ENCODE measurements at regions not wholly inside any gene's neighbourhood (a gene's known extent, or its start where the extent isn't known, plus 50 kb on each side); places are given as distances from the start of the nearest gene placed in this dataset.

- DNase-seq (ENCODE audit: low read depth in 2 of 2) = no peak
Measured at GRCh38 chr17:79470754-79471153, 140.1 kb downstream of the RBFOX3 start.

DNA sequence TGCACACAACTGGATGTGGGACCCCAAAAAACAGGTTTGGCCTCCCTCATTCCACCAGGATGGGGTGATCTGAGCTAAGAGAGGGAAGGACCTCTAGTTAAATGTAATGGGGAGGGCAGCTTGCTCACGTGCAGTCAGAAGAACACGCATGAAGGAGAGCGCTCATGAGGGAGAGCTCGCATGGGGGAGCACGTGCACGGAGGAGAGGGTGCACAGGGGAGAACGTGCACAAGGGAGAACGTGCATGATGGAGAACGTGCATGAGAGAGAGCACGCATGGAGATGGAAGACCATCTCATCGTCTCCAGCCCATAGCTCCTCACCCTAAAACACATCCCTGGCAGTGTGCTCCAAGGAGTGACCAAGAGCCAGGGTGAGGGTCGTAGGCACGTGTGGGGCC lies 141.2 kb downstream of the RBFOX3 start:
- no peak for DNase-seq (ENCODE audit: low read depth in 2 of 2)

- no peak for DNase-seq (ENCODE audit: low read depth in 2 of 2)
Measured at GRCh38 chr17:79468183-79468944, 142.5 kb downstream of the RBFOX3 start.

- no peak for DNase-seq (ENCODE audit: low read depth in 2 of 2)
Measured at GRCh38 chr17:79466562-79467350, 144.1 kb downstream of the RBFOX3 start.

- no peak for DNase-seq (ENCODE audit: low read depth in 2 of 2)
Measured at GRCh38 chr17:79465681-79466025, 145.2 kb downstream of the RBFOX3 start.

DNA sequence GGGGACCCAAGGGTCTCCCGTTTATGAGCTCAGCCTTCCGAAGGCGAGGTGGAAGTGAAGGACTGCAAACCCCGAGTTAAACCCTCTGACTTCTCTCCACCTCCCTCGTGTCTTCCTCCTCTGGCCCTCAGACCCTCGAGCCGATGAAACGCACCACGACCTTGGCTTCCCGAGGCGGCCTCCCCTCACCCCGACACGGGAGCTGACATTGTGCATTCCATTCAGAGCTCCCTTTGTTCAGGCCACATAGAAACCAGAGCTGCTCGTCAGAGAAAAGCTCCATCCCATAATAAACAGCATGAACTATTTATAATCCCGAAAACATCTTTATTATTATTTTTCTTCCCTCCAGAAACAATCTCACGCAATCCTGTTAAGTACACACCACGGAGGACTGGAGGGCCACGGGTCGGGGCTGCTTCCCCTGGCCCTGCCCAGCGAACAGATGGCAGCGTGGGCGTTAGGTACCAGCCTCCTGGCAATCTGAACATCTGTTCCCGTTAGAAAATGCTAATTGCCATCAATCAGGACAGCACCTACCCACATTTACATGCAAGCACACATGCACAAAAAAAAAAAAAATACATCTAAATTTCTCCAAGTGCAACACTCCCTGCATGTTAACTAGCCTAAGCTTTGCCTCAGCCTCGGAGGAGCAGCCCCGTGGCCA lies 145.7 kb downstream of the RBFOX3 start:
- DNase-seq (ENCODE audit: low read depth in 2 of 2) = no peak

DNA sequence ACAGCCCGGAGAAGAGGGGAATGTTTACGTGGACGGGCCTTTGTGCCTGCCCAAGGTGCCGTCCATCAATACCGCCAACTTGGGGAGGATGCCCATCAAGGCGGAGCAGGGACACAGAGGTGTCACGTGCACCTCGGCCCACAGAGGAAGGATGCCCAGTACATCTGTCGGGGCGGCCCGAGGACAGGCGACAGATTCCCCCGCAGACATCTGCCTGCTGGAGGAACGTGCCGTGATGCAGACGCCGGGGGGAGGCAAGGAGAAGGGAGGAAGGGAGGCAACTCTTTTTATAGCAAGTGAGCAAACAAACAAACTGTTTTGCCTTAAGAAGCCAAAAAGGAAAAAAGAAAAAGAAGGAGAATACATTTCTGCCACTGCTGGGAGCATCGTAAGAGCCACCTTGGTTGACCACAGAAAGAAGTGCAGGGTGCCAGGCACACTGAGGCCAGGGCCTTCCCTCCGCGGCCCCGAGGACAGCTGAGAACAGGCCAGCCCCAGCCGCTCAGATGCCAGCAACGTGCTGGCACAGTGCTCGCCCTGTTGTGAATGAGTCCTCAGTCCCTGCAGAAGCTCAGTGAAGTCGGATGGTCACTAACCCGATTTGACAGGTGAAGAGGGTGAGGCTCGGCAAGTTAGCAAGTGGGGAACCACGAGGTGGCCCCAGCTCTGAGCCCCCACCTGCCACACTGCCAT lies 146.4 kb downstream of the RBFOX3 start:
- DNase-seq (ENCODE audit: low read depth in 2 of 2) = no peak

GRCh38 chr17:79463421-79464317 lies 147.2 kb downstream of the RBFOX3 start:
- DNase-seq (ENCODE audit: low read depth in 2 of 2) = no peak

- DNase-seq (ENCODE audit: low read depth in 2 of 2) = no peak
Measured at GRCh38 chr17:79461041-79461440, 149.8 kb downstream of the RBFOX3 start.

GRCh38 chr17:79459846-79460245 lies 151.0 kb downstream of the RBFOX3 start:
- DNase-seq (ENCODE audit: low read depth in 2 of 2) = no peak

DNA sequence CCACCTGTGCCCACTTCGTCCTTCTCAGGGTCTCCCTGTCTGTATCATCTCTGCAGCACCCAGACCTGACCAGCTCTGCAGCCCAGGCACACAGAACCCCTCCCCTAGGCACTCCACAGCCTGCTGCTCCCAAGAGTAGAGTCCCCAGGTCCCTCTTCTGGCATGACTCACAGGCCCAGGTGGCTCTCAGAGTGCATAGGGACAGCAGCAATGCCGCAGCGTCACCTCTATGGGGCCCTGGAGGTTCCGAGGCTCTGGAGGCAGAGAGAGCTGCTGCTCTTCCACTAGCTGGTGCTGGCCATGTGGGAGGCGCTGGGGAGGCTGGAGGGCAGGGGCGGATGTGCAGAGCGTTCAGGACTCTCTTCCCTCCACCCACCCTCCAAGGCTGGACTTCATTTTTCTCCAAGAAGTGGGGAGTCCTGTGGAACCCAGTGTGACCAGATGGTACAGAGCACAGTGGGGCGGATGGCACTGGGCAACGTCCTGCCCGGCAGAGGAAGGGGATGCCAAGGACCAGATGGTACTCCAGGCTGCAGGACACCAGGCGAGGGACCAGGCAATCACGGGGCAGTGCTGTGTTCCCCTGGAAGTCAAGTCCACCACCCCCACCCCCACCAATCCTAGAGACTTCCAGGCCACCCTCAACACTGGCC lies 151.7 kb downstream of the RBFOX3 start:
- DNase-seq (ENCODE audit: low read depth in 2 of 2) = no peak

DNA sequence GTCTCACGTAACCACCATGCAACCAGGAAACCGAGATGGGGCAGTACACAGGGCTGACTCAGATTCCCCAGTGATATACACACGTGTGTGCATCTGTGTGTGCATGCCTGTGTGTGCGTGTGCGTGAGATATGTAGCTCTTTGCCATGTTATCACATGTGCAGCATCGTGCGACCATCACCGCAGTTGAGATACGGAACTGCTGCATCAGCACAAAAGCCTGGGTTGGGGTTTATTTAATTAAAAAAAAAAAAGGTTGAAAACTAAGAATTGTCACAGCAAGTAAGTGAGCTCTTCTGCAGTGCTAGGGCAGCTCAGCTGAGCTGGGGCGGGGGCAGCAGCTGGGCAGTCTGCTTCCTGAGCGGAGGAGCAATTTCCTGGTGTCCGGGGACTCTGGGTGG lies 152.5 kb downstream of the RBFOX3 start:
- DNase-seq (ENCODE audit: low read depth in 2 of 2) = no peak

- no peak for DNase-seq (ENCODE audit: low read depth in 2 of 2)
Measured at GRCh38 chr17:79457889-79458288, 153.0 kb downstream of the RBFOX3 start.

DNA sequence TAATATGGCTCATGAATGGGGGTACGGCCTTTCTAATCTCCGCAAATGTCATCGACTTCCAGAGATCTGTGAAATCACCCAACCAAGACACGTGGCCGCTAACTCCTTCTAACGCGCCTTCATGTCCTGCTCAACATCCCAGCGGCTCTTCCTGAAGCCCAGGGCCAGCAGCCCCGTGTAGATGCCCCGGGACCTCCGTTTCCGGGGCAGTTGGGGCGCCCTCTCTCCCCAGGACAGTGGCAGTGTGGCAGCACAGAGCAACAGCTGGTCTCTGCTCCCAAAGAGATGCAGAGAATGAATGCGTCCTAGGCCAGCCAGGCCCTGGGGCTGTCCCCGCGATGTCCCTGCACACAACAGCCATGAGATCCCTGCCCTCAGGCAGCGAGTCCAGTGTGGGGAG lies 153.5 kb downstream of the RBFOX3 start:
- no peak for DNase-seq (ENCODE audit: low read depth in 2 of 2)

DNA sequence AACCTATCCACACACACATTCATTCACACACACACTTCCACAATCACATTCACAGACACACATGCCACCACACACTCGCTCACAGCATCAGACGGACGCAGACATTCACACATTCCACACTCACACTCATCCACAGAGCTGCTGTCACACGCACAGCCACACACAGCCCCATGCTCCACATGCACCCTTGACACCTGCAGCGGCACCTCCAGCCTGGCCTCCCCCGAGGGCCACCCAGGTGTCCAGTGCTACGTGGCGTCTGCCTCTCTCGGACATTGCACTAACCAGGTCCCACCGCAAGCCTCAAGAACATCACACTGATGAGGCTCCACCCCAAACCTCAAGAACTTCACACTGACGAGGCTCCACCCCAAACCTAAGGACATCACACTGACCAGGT lies 155.2 kb downstream of the RBFOX3 start:
- no peak for DNase-seq (ENCODE audit: low read depth in 2 of 2)

GRCh38 chr17:79454826-79455225 lies 156.0 kb downstream of the RBFOX3 start:
- no peak for DNase-seq (ENCODE audit: low read depth in 2 of 2)

DNA sequence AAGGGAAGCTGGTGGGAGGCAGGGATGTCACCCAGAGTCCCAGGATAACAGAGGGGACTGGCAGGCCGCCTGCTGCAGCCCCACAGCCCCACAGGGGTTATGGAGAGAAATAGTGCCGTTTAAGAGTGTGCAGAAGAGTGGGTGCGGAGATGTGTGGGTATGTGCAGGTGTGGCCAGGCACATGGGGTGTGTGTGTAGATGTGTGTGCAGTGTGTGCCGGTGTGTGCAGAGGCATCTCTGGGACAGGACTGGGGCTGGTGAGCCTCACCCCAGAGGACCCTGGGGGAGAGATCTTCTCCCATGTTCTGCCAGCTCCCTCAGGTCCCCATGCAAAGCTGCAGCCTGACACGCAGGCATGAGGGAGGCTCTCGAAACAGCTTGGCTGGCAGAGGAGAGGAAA lies 157.4 kb downstream of the RBFOX3 start:
- DNase-seq (ENCODE audit: low read depth in 2 of 2) = no peak

DNA sequence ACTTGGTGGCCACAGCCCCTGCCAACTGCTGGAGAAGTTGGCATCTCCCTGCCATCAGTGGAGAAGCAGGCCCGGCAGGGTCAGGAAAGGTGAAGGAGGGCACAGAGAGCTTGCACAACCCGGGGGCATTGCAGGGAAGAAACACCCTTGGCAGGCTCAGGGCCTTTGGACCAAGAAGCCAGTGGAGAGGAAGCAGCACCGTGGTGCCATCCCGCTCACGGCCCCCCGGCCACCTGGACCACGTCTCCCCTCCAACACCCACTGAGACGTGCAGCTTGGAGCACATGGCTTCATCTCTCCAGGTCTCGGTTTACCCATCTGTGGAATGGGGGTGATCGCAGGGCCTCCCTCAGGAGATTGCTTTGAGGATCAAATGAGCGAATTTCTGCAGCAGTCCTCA lies 158.1 kb downstream of the RBFOX3 start:
- DNase-seq (ENCODE audit: low read depth in 2 of 2) = no peak

DNA sequence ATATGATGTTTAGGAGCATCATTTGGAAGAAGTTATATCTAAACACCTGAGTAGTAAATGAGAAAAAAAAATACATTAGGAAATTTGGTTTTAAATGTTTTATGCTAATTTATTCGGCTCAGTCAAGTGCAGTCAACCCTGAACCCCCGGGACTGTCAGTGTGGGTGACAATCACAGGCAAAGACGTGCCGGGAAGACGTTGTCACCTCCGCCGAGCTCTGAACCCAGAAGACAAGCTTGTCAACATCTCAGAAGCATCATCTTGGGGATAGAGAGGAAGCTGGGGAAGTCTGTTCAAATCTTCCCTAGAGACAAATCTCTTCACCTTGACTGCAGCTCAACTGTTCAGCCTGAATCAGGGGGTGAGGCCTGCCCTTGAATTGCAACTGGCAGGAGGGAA lies 159.7 kb downstream of the RBFOX3 start:
- no peak for DNase-seq (ENCODE audit: low read depth in 2 of 2)

DNA sequence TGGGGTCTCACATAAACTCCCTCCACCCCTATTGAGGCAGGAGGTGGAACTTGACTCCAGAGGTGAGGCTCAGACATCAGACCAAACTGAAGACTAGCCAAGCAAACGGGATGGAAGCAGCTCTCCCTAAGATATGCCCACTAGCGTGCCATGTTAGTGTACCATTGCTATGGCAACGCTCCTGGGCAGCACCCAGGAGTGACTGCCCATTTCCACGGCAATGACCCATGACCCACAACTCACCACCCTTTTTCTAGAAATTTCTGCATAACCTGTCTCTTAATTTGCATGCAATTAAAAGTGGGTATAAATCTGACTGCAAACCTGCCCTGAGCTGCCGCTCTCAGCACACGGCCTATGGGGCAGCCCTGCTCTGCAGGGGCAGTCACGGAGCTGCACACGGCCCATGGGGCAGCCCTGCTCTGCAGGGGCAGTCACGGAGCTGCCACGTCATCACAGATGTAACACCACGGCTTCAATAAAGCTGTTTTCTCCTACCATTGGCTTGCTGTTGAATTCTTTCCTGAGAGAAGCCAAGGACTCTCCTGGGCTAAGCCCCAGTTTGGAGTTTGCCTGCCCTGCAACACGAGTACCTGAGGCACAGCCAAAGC lies 164.3 kb downstream of the RBFOX3 start:
- no peak for DNase-seq (ENCODE audit: low read depth in 2 of 2)
